ENCODE measurements at regions not wholly inside any gene's neighbourhood (a gene's known extent, or its start where the extent isn't known, plus 50 kb on each side); places are given as distances from the start of the nearest gene placed in this dataset.

GRCh38 chr4:18401868-18402267, 380.3 kb upstream of the LCORL start:
- no peak for TF ChIP-seq POLR2A (IDR thresholded peaks at IDR 0.05; ENCODE audit: low read depth, low read length)
- no peak for TF ChIP-seq CTCF (IDR thresholded peaks at IDR 0.05; ENCODE audit: extremely low read depth in 1 of 2, insufficient read depth in 1 of 2, low read depth in 1 of 2, low read length in 2 of 2)
- no peak for TF ChIP-seq EZH2 (IDR thresholded peaks at IDR 0.05; ENCODE audit: borderline replicate concordance, low read depth, low read length, severe bottlenecking)
- no peak for TF ChIP-seq POLR2AphosphoS5 (IDR thresholded peaks at IDR 0.05; ENCODE audit: insufficient read depth, low read depth, low read length)
- TF ChIP-seq FOS (IDR thresholded peaks at IDR 0.05; ENCODE audit: borderline replicate concordance, insufficient read depth, low read length): no peak
- no peak for TF ChIP-seq MAX (IDR thresholded peaks at IDR 0.05; ENCODE audit: insufficient read depth, insufficient read length)
- no peak for TF ChIP-seq JUN (IDR thresholded peaks at IDR 0.05; ENCODE audit: borderline replicate concordance, insufficient read depth, insufficient read length, low read depth)

Data from endothelial cell of umbilical vein (primary cell).